VCaP (cell line): ENCODE measurements at regions not wholly inside any gene's neighbourhood (a gene's known extent, or its start where the extent isn't known, plus 50 kb on each side); places are given as distances from the start of the nearest gene placed in this dataset.

Source experiments
- H3K27ac ChIP-seq: fragments of 450-650 bp; 2 replicates; pipeline ENCODE4 v1.5.1; 2017
- CTCF ChIP-seq: fragments of 450-650 bp; conservative IDR thresholded peaks from 2 replicates; pipeline ENCODE4 v1.5.1; 2017; ENCODE audit warnings: mild to moderate bottlenecking, moderate library complexity

- H3K27ac ChIP-seq = no peak overlapping the region
- no peak for TF ChIP-seq CTCF
Observed at GRCh38 chr1:36580524-36580923, 97.8 kb upstream of the CSF3R start.

GRCh38 chr1:36579039-36579438 lies 96.3 kb upstream of the CSF3R start:
- TF ChIP-seq CTCF = no peak
- no peak overlapping the region for H3K27ac ChIP-seq

- no peak overlapping the region for H3K27ac ChIP-seq
- no peak for TF ChIP-seq CTCF
Observed at GRCh38 chr1:36576551-36577110, 93.9 kb upstream of the CSF3R start.

GRCh38 chr1:36576118-36576517 lies 93.4 kb upstream of the CSF3R start:
- peak; percentile 92 for TF ChIP-seq CTCF
- H3K27ac ChIP-seq = no peak overlapping the region

GRCh38 chr1:36573445-36573844 lies 90.7 kb upstream of the CSF3R start:
- H3K27ac ChIP-seq = no peak overlapping the region
- no peak for TF ChIP-seq CTCF

- H3K27ac ChIP-seq = no peak overlapping the region
- no peak for TF ChIP-seq CTCF
Observed at GRCh38 chr1:36572906-36573305, 90.2 kb upstream of the CSF3R start.

- TF ChIP-seq CTCF = no peak
- no peak overlapping the region for H3K27ac ChIP-seq
Observed at GRCh38 chr1:36572142-36572715, 89.5 kb upstream of the CSF3R start.
